Upper lobe of left lung (tissue), 4 donors: ENCODE measurements at regions not wholly inside any gene's neighbourhood (a gene's known extent, or its start where the extent isn't known, plus 50 kb on each side); places are given as distances from the start of the nearest gene placed in this dataset.

Experiments
- CTCF ChIP-seq, 6 experiments: fragments of 450-650 bp in 4 of 6; fragments of 200-600 bp in 2 of 6; sonication (generic) in 2 of 6; IDR thresholded peaks; one replicate each; pipeline ENCODE4 v1.5.1; 2016 to 2019; ENCODE audit warnings: antibody characterized with exemption in 6 of 6
- POLR2A ChIP-seq, 4 donors: fragments of 450-650 bp; IDR thresholded peaks; one replicate each; pipeline ENCODE4 v1.5.1; 2016 to 2017; ENCODE audit warnings: antibody characterized with exemption in 4 of 4, mild to moderate bottlenecking in 2 of 4

GRCh38 chr18:49697049-49697448 is 116.3 kb downstream of the ACAA2 start:
- TF ChIP-seq POLR2A (IDR thresholded peaks at IDR 0.05) (no peak), CTCF (IDR thresholded peaks at IDR 0.05) (no peak)
